Hippocampal formation (tissue), 2 donors: ENCODE measurements at regions not wholly inside any gene's neighbourhood (a gene's known extent, or its start where the extent isn't known, plus 50 kb on each side); places are given as distances from the start of the nearest gene placed in this dataset.

Experiments used
- DNase-seq, 2 donors: peaks; one replicate each; lab custom pipeline; 2025; lab: John Stamatoyannopoulos, UW

DNA sequence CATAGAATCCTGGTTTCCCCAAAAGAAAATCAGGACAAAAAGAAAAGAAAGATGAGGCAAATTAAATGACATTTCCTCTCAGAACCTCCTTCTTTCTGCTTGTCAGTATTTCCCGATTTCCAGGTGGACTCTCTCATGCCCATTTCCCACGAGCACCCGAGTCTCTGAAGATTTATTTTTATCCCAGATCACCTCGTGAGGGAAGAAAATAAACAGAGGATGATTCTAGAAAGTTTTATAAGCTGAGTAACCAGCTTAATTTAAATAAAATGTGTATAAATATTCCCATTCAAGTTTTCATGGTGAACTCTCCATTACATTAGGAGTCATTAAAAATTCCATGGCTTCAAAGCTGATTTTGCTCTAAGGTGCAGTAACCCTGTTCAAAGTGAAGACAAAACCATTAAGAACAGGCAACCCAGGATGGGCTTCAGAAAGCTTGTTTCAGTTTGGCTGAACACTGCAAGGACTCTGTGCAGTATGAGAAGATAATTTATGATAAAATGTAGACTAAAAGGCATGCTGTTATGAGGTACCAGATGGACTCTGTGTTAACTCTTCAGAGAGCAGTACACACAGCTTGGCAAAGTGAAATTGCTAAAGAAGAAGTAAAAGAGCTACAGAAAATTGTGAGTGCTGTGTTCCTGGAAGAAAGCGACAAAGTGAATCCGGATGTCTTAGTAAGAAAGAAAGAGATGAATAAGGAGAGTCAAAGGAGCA, 521.3 kb upstream of the LRRN3 start:
- no peak for DNase-seq

DNA sequence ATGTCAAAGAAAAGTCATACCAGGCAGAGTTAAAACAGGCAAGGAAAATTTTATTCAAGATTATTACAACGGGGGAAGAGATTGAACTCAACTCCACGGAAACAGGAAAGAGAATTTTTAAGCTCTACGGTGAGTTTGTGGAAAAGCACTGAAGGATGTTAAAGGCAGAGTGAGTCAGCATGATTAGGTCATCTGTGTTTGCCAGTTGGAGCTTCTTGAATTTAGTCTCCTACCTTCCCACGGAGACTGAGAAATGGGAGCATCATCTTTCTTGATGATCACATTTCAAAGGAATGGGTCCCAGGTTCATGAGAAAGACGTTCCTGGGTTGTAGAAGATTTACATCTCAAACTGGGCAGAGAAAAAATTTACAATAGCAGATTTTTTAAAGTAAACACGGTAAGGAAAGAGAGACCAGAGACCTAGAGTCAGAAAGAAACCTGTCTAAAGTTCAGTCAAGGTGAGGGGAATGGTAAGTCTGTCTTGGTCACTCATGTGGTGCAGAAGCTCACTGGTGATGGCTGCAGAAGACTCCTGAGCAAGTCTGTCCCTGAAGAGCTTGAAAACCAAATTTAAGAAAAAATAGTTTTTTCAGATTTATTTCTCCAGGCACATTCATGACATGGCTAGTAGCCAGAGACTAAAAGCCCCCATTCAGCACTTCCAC, 516.9 kb upstream of the LRRN3 start:
- DNase-seq: no peak

DNA sequence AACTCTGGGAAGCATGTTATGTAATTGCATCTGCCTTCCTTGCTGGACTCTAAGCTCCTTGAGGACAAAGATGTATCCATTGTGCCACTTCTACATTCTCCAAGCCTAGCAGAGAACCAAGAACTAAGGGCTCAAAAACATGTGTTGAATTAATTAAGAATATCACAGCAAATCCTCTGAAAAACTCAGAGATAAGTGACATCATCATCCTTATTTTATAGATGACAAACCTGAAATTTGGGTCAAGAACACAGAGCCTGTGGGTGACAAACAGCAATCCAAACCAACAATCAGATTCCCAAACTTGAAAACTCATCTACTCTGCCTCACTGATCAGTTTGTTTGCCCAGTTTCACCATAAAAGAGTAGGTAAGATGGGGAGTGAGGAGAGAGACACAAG, 503.6 kb upstream of the LRRN3 start:
- no peak for DNase-seq

DNA sequence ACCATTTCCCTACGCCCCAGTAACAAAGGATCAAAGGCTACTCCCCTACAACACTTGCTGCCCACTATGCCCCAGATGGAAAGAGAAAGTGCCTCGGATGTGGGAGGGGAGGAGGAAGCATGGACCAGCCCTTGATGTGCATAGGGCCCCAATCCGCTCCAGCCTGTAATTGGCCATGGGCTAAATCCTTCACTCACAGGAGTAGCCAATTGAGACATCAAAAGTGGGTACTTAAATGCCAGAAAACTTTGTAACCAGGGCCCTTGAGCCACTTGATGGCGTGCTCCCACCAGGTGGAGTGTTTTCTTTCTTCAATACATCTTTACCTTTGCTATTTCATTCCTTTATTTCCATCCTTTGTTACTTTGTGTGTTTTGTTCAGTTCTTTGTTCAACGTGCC, 500.5 kb upstream of the LRRN3 start:
- DNase-seq: no peak

DNA sequence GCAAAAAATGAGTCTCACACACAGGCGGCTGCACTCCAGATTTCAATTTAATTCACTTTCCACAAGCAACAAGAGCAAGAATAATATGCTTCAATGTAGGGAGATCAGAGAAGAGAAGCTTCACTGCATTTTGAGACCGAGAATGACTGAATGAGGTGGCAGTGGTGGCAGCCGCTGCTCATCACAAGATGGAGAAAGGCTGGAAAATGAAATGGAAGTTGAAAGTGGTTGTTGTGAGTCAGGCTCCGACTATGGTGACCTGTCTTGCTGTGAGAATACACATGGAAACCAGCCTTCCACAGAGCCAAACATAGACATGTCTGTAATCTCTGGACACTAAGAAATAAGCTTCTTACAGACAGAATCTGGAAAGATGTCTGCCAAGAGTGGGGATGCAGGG, 499.6 kb upstream of the LRRN3 start:
- no peak for DNase-seq

DNA sequence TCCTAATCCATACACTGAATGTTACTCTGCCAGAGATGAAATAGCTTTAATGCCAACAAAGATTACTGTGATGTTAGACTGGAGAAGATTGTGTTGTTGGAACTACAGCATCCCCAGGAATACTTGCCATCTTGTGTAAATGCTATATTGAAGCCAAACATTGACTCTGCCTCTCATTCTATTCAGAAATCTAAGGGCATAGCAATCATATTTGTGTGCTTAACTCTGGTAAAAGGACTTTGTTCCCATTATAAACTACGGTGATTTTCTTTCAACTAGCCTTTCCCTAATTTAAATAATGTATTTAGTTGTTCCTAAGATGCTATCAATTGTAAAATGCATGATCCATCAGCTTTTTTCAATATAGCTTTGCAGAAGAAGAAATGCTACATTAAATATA, 498.4 kb upstream of the LRRN3 start:
- no peak for DNase-seq

DNA sequence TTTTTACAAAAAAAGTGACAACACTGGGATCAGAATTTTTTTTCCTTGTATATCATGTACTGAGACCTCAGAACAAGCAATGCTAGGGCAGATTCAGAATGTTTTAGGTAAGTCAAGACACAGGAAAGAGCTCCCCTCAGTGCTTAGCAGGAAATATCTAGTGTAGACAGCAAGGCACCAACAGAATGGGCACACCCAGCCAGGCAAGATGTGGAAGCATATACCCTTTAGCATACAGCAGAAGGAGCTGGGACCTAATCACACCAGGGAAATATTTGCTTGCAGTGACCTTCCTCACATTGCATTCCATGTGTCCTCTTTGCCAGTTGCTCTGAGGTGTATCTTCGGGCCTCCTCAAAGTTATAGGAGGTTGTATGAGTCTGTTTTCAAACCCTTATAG, 497.6 kb upstream of the LRRN3 start:
- DNase-seq: no peak

DNA sequence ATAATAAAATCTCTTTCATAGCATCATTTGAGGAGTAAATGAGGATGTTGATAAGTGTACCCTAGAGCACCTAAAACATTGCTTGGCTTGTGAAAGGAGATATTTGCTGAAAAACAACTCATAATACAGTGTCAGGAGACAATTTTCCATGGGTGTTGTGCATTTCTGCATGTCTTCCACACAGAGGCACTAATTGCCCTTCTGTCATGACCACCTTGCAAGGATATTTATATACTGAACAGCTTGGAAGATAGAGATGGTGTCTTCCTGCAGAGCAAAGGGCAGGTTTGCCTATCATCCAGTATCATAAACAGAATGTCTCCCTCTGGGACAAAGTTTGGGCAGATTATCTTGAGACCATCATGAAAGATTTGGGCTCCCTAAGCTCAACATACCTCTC, 495.2 kb upstream of the LRRN3 start:
- no peak for DNase-seq

DNA sequence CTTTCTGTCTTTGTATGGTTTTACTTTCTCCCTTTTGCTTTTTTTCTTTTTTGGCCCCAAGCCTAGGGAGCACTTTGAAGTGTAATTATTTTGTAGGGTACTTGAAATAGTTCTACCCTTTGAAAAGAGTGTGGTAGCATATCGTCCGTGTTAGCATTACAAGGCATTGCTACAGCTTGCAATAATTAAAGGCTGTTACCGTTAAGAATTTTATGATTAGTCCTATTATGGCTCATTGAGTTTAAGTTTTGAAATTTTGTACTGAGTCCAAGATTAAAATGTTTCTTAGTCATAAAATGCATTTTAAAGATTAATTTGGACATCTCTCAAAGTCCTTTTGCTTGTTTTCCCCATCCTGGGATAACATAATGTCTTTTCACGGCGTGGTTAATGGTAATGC, 490.0 kb upstream of the LRRN3 start:
- DNase-seq: no peak

DNA sequence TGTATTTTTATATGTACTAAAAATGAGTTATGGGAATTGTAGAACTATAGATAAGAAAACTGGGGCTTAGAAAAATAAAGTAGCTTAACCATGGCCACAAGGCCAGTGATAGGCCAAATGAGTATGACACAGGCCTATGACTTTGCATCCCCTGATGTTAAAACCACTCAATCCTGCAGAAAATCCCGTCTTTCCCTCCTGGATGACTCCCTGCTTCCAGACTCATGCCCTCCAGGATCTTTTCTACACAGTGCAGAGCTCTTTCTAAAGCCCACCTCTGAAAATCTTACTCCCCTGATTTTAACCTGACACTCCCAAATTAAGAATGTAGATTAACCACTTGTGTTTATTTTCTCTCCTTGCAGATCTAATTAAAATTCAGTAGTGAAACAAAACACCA, 489.2 kb upstream of the LRRN3 start:
- no peak for DNase-seq

DNA sequence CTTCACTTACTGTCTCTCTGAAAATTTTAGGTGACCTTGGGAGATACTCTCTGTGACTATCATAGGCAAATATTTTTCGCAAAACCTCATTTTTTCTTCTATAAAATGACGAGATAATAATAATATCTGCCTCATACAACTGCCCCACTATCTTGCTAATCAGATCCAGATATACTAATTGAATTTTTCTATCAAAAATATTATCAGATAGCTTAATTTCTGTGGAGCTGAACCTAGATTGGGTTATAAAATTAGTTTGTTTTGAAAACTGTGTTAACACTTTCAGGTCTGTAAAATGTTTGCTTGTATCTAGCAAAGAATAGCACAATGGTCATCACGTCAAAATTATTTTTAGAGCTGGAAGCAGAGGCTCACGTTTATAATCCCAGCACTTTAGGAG, 486.7 kb upstream of the LRRN3 start:
- no peak for DNase-seq

DNA sequence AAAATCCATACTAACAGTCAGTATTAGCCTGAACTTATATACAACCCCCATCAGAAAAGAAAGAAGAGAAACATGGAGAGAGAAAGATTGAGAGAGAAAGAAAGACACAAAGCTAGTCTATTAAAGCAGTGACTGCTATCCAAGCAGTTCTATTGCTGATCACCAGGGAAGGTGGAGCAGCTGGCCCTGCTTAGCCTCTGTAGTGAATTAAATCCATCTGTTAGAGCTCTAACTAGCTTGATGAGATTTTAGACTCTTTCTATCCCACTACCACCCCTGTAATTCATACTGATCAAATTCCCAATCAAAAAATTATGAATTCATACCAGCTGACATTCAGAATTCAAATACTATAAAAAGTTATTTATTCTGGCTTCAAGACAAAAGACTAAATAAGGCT, 486.0 kb upstream of the LRRN3 start:
- no peak for DNase-seq

DNA sequence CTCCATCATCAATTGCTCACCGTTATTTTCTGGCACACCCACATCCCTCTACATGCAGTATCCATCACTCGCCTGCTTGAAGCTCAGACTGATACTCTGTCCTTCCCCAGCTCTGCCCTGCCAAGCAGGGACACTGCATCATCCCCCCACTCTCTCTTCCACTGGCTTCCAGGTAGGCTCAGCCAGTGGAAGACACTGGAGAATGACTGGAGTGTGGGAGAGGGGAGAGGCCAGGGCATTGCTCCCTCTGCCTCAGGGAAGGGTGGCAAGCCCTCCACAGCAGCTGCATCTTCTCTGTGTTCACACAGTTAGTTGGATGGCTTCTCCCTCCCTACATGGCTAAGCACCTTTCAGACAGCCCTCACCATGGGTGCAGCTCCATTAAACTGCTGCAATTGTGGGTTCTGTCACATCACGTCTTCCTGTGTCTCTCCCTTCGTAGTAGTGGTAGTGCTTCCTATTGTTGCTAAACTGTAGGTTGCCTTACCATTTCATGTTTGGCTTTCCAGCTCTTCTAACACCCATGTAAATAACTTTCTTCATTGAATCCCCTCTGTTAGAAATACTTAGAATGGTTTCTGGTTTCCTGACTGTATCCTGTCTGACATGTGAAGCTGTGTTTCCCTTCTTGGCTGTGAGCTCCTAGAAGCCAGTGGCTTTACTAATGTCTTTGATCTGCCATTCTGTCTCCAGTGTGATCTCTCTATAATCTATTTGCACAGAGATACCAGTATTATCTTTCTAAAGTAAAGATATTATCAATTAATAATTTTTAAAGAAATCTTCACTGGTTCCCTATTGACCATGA, 483.7 kb upstream of the LRRN3 start:
- no peak for DNase-seq

DNA sequence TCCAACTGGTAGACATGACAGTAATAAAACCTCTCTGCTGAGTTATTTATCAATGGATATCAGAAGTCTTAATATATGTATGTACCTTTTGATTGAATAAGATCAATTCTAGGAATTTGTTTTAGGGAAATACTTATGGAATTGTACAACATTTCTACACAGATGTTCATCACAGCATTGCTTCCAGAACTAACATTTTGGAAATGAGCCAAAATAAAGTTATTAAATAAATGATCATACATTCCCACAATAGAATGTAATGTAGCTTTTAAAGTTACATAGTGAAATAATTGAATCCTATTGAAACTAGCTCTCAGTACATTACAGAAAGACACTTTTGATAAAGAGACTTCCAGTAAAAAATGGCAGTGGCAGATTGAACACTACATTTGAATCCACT, 481.6 kb upstream of the LRRN3 start:
- DNase-seq: no peak

DNA sequence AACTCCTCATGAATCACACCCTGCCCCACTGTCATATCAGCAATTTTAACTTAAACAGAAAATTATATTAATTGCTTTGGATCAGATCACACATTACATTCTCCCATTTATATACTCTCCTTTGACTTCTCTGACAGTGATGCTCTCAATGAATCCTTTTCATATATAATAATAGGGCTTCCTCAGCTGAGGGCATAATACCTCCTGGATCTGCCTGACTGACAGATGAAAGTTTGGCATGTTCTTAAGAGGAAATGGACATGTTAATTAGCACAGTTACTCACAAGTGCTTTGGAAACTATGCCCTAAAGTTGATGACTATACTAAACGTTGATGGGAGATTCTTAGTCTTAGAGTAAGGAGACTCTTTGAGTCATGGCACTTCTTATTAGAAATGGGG, 478.2 kb upstream of the LRRN3 start:
- no peak for DNase-seq
